OCI-LY7 (cell line): ENCODE measurements at regions not wholly inside any gene's neighbourhood (a gene's known extent, or its start where the extent isn't known, plus 50 kb on each side); places are given as distances from the start of the nearest gene placed in this dataset.

ENCODE experiments used
- CTCF ChIP-seq: fragments of 200-600 bp; sonication (generic); conservative IDR thresholded peaks from 2 replicates; pipeline ENCODE4 v1.5.1; 2014; ENCODE audit warnings: mild to moderate bottlenecking, antibody characterized with exemption, low read length, moderate library complexity, mixed read lengths
- EZH2phosphoT487 ChIP-seq: fragments of 200-600 bp; sonication (generic); IDR thresholded peaks from 2 replicates; pipeline ENCODE4 v1.6.1; 2018; ENCODE audit warnings: low read depth, borderline replicate concordance, mild to moderate bottlenecking, mixed run types, antibody characterized with exemption, low read length, moderate library complexity, mixed read lengths

GRCh38 chr12:84435682-84436081, 476.9 kb downstream of the SLC6A15 start:
- no peak for TF ChIP-seq CTCF
- no peak for TF ChIP-seq EZH2phosphoT487
